H1 (cell line): ENCODE measurements at regions not wholly inside any gene's neighbourhood (a gene's known extent, or its start where the extent isn't known, plus 50 kb on each side); places are given as distances from the start of the nearest gene placed in this dataset.

Experiments used
- CTCF ChIA-PET: fragments of 300-600 bp; sonication (Branson Sonifier 250); formaldehyde crosslinking; loops from one replicate; lab custom pipeline; 2021; ENCODE audit not compliant: partially characterized antibody; lab: Charles Lee
- POLR2A ChIA-PET: fragments of 300-600 bp; sonication (Branson Sonifier 250); formaldehyde crosslinking; loops from one replicate; lab custom pipeline; 2021; ENCODE audit warnings: inconsistent platforms; ENCODE audit not compliant: partially characterized antibody; lab: Charles Lee
- DNase-seq, 2 experiments: peaks; one replicate each; pipeline versions ENCODE4 v3.0.0 to v3.0.0-alpha.2; 2010 to 2022; ENCODE audit warnings: low spot score in 2 of 2, low read depth in 1 of 2, mixed read lengths in 1 of 2
- FAIRE-seq: peaks from 2 replicates; lab custom pipeline; 2011; peaks lifted over from hg19 to GRCh38; lab: Jason Lieb, UNC
- H2AFZ ChIP-seq: 2 replicates; pipeline ENCODE4 v1.8.1; 2012; ENCODE audit warnings: low read length, inconsistent platforms
- H2AK5ac ChIP-seq: 2 replicates; pipeline ENCODE4 v1.6.1; 2013; ENCODE audit warnings: low read depth, low read length
- H2BK120ac ChIP-seq: replicated peaks from 2 replicates; pipeline ENCODE3; 2013; ENCODE audit warnings: low read depth, low read length, inconsistent platforms
- H2BK12ac ChIP-seq: 2 replicates; pipeline ENCODE4 v1.6.1; 2013; ENCODE audit warnings: low read depth, low read length
- H2BK15ac ChIP-seq: 2 replicates; pipeline ENCODE4 v1.6.1; 2013; ENCODE audit warnings: low read length
- H2BK20ac ChIP-seq: 2 replicates; pipeline ENCODE4 v1.6.1; 2013; ENCODE audit warnings: low read length
- H2BK5ac ChIP-seq: 2 replicates; pipeline ENCODE4 v1.6.1; 2013; ENCODE audit warnings: low read depth, low read length
- H3K14ac ChIP-seq: 2 replicates; pipeline ENCODE4 v1.6.1; 2013; ENCODE audit warnings: inconsistent platforms; ENCODE audit not compliant: insufficient read length
- H3K18ac ChIP-seq: 2 replicates; pipeline ENCODE4 v1.6.1; 2013; ENCODE audit warnings: low read length; ENCODE audit errors: extremely low read depth
- H3K23ac ChIP-seq: 2 replicates; pipeline ENCODE4 v1.6.1; 2013; ENCODE audit warnings: inconsistent platforms; ENCODE audit not compliant: insufficient read length
- H3K23me2 ChIP-seq: 2 replicates; pipeline ENCODE4 v1.6.1; 2013; ENCODE audit warnings: low read depth, low read length
- H3K27ac ChIP-seq: 2 replicates; pipeline ENCODE4 v1.6.1; 2011; ENCODE audit warnings: low read depth, low read length, inconsistent platforms
- H3K27me3 ChIP-seq, 4 experiments: replicated peaks in 1 of 4; 1 replicate in 1 of 4; 2 replicates in 3 of 4; pipeline versions ENCODE4 v1.6.1 to v1.8.1; 2011 to 2013; ENCODE audit warnings: low read length in 3 of 4, mild to moderate bottlenecking in 3 of 4, inconsistent platforms in 2 of 4, mixed read lengths in 2 of 4, moderate library complexity in 1 of 4; ENCODE audit not compliant: control insufficient read depth in 3 of 4, insufficient read depth in 3 of 4; ENCODE audit errors: extremely low read depth in 1 of 4
- H3K36me3 ChIP-seq, 4 experiments: 2 replicates each; pipeline versions ENCODE4 v1.6.1 to v1.8.1; 2011 to 2013; ENCODE audit warnings: mild to moderate bottlenecking in 4 of 4, low read length in 3 of 4, moderate library complexity in 2 of 4, control low read depth in 1 of 4, inconsistent platforms in 1 of 4; ENCODE audit not compliant: insufficient read depth in 4 of 4, control insufficient read depth in 2 of 4
- H3K4ac ChIP-seq: replicated peaks from 2 replicates; pipeline ENCODE3; 2013; ENCODE audit warnings: low read length, low read depth, mixed read lengths, inconsistent platforms; ENCODE audit not compliant: insufficient read length
- H3K4me1 ChIP-seq, 4 experiments: replicated peaks in 1 of 4; 1 replicate in 1 of 4; 2 replicates in 3 of 4; pipeline versions ENCODE4 v1.6.1 to v1.8.1; 2011 to 2013; ENCODE audit warnings: low read length in 3 of 4, inconsistent platforms in 2 of 4, mixed read lengths in 1 of 4; ENCODE audit not compliant: insufficient read depth in 4 of 4, control insufficient read depth in 3 of 4
- H3K4me2 ChIP-seq, 2 experiments: 2 replicates each; pipeline versions ENCODE4 v1.6.1 to v1.8.1; 2011 to 2013; ENCODE audit warnings: low read depth in 2 of 2, low read length in 2 of 2, control low read depth in 1 of 2, inconsistent platforms in 1 of 2, mild to moderate bottlenecking in 1 of 2; ENCODE audit not compliant: insufficient read depth in 1 of 2
- H3K4me3 ChIP-seq, 4 experiments: fragments of 200-600, 300-600 bp in 1 of 4; sonication (generic), shearing (Covaris generic), sonication (Bioruptor Twin) in 1 of 4; 2 replicates each; pipeline versions ENCODE4 v1.5.1 to v1.8.1; 2011 to 2016; ENCODE audit warnings: low read length in 4 of 4, low read depth in 3 of 4, control low read depth in 2 of 4, inconsistent platforms in 2 of 4, mild to moderate bottlenecking in 2 of 4, mixed read lengths in 1 of 4, moderate library complexity in 1 of 4; ENCODE audit not compliant: insufficient read depth in 2 of 4; ENCODE audit errors: extremely low read depth in 1 of 4
- H3K56ac ChIP-seq: replicated peaks from 2 replicates; pipeline ENCODE3; 2013; ENCODE audit warnings: low read depth, mild to moderate bottlenecking, mixed read lengths, low read length, inconsistent platforms; ENCODE audit not compliant: insufficient read length
- H3K79me1 ChIP-seq: 2 replicates; pipeline ENCODE4 v1.6.1; 2013; ENCODE audit warnings: low read depth, low read length, control low read depth
- H3K79me2 ChIP-seq, 2 experiments: 2 replicates each; pipeline versions ENCODE4 v1.6.1 to v1.8.1; 2012 to 2013; ENCODE audit warnings: low read length in 2 of 2, mild to moderate bottlenecking in 2 of 2, inconsistent platforms in 1 of 2; ENCODE audit not compliant: insufficient read depth in 2 of 2, control insufficient read depth in 1 of 2
- H3K9ac ChIP-seq, 4 experiments: replicated peaks in 1 of 4; 1 replicate in 1 of 4; 2 replicates in 3 of 4; pipeline versions ENCODE4 v1.6.1 to v1.8.1; 2011 to 2013; ENCODE audit warnings: low read depth in 3 of 4, low read length in 3 of 4, control low read depth in 2 of 4, mild to moderate bottlenecking in 2 of 4, moderate library complexity in 2 of 4, inconsistent platforms in 1 of 4; ENCODE audit errors: extremely low read depth in 1 of 4
- H3K9me3 ChIP-seq, 2 experiments: 2 replicates each; pipeline versions ENCODE4 v1.6.1 to v1.8.1; 2012 to 2013; ENCODE audit warnings: mild to moderate bottlenecking in 2 of 2, moderate library complexity in 2 of 2, control low read depth in 1 of 2, inconsistent platforms in 1 of 2, low read depth in 1 of 2, low read length in 1 of 2, mixed read lengths in 1 of 2; ENCODE audit not compliant: insufficient read depth in 2 of 2
- H4K20me1 ChIP-seq, 2 experiments: replicated peaks in 1 of 2; 2 replicates each; pipeline versions ENCODE3 to v1.8.1; 2011 to 2013; ENCODE audit warnings: inconsistent platforms in 2 of 2, low read length in 2 of 2, mild to moderate bottlenecking in 1 of 2; ENCODE audit not compliant: insufficient read depth in 2 of 2, control insufficient read depth in 1 of 2
- H4K5ac ChIP-seq: 2 replicates; pipeline ENCODE4 v1.6.1; 2013; ENCODE audit warnings: low read length, low read depth, mixed read lengths, inconsistent platforms; ENCODE audit not compliant: insufficient read length
- H4K8ac ChIP-seq: 2 replicates; pipeline ENCODE4 v1.8.0; 2013; ENCODE audit warnings: mild to moderate bottlenecking, moderate library complexity, low read length, inconsistent platforms; ENCODE audit not compliant: insufficient read depth; ENCODE audit errors: extremely low read depth
- H4K91ac ChIP-seq: replicated peaks from 2 replicates; pipeline ENCODE3; 2013; ENCODE audit warnings: low read length, mixed read lengths, inconsistent platforms; ENCODE audit not compliant: insufficient read length
- BCL11A ChIP-seq, 2 experiments: IDR thresholded peaks; one replicate each; pipeline ENCODE4 v1.6.1; 2011; ENCODE audit warnings: low read depth in 2 of 2, low read length in 2 of 2, mild to moderate bottlenecking in 2 of 2
- CBX5 ChIP-seq: fragments of 300-800, 300-1000 bp; sonication (generic); IDR thresholded peaks from 2 replicates; pipeline ENCODE4 v1.7.1; 2016; ENCODE audit warnings: antibody characterized with exemption, low read length, low read depth
- EZH2 ChIP-seq: fragments of 200-600 bp; sonication (generic); IDR thresholded peaks from 2 replicates; pipeline ENCODE4 v1.7.1; 2012; ENCODE audit warnings: low read depth, mild to moderate bottlenecking, moderate library complexity, low read length, inconsistent platforms; ENCODE audit not compliant: severe bottlenecking
- MAX ChIP-seq: IDR thresholded peaks from 2 replicates; pipeline ENCODE4 v1.6.1; 2012; ENCODE audit warnings: inconsistent platforms
- NRF1 ChIP-seq: IDR thresholded peaks from 2 replicates; pipeline ENCODE4 v1.6.1; 2011; ENCODE audit warnings: mild to moderate bottlenecking, low read depth, low read length, improper control_type of control experiment
- USF2 ChIP-seq: IDR thresholded peaks from 2 replicates; pipeline ENCODE4 v1.6.1; 2011; ENCODE audit warnings: low read length, improper control_type of control experiment
- YY1 ChIP-seq: IDR thresholded peaks from 2 replicates; pipeline ENCODE4 v1.6.1; 2011; ENCODE audit warnings: low read depth, mild to moderate bottlenecking, low read length
- WGBS, 2 experiments: shearing (Covaris generic) in 1 of 2; methylation state at CpG; one replicate each; pipeline versions ENCODE4 v1.1.6 to v1.1.7; 2013 to 2015; ENCODE audit warnings: low lambda C conversion rate in 2 of 2, mixed read lengths in 2 of 2, inconsistent platforms in 1 of 2, low coverage in 1 of 2, missing lambda C conversion rate in 1 of 2; ENCODE audit not compliant: insufficient replicate concordance in 2 of 2, insufficient coverage in 1 of 2, insufficient read length in 1 of 2; ENCODE audit errors: extremely low coverage in 1 of 2, missing lambda C conversion rate in 1 of 2; 5-methylcytosine and 5-hydroxymethylcytosine counted together

GRCh38 chr6:169381988-169382387 is 128.3 kb upstream of the THBS2 start:
- H4K8ac ChIP-seq = no peak overlapping the region
- CTCF ChIA-PET = no interaction called here
- H3K79me1 ChIP-seq = no peaks in the 10 kb centered on the region
- H2BK20ac ChIP-seq = no peak overlapping the region
- TF ChIP-seq MAX = no peak
- TF ChIP-seq BCL11A (IDR thresholded peaks at IDR 0.05; ENCODE audit: low read depth in 2 of 2, low read length in 2 of 2) = no peak
- TF ChIP-seq NRF1 = no peak
- no peak for TF ChIP-seq EZH2
- TF ChIP-seq YY1 = 0 out of 2 replicates have a peak, but pooled peaks have one; percentile 35
- no peak for TF ChIP-seq USF2
- TF ChIP-seq CBX5 = no peak
- TF ChIP-seq, all 59 proteins: peak for 1
- no peak overlapping the region for H3K9ac ChIP-seq
- H2AK5ac ChIP-seq = no peak overlapping the region; the same call in 1 of the 2 replicates
- H3K56ac ChIP-seq = peak overlapping the region; percentile 81
- H2AFZ ChIP-seq = 0 out of 2 replicates have a peak overlapping the region, but pooled peaks have one; percentile 62
- H4K20me1 ChIP-seq = peaks cover 0 to 7% of the 10 kb centered on the region in 2 experiments
- POLR2A ChIA-PET = no interaction called here
- H3K36me3 ChIP-seq = no peaks in the 10 kb centered on the region
- no peak overlapping the region for H2BK5ac ChIP-seq
- no peak overlapping the region for H3K27ac ChIP-seq
- no peak overlapping the region for H4K5ac ChIP-seq
- H3K4me1 ChIP-seq = no peaks in the 10 kb centered on the region
- H3K4me2 ChIP-seq = no peak overlapping the region
- H3K18ac ChIP-seq = no peak overlapping the region
- 72% methylated on average over 6 of the region's 6 CpGs; no CpG with 5 or more reads in 1 of the 2 experiments for WGBS, 2 experiments
- H3K27me3 ChIP-seq = no peaks in the 10 kb centered on the region
- DNase-seq (no peak), FAIRE-seq (no peak)
- no peak overlapping the region for H2BK15ac ChIP-seq
- no peak overlapping the region for H3K4ac ChIP-seq
- no peak overlapping the region for H2BK12ac ChIP-seq
- peaks cover 8% of the 10 kb centered on the region; the same call in 1 of the 2 replicates for H3K23me2 ChIP-seq
- H3K79me2 ChIP-seq = no peaks in the 10 kb centered on the region
- H4K91ac ChIP-seq = no peak overlapping the region
- H3K4me3 ChIP-seq = no peak overlapping the region
- no peak overlapping the region for H3K23ac ChIP-seq
- no peak overlapping the region for H2BK120ac ChIP-seq
- H3K14ac ChIP-seq = no peak overlapping the region
- H3K9me3 ChIP-seq = peaks cover 0 to 5% of the 10 kb centered on the region in 2 experiments; a peak in 2 of 4 replicates
